GM12864 (cell line): ENCODE measurements at regions not wholly inside any gene's neighbourhood (a gene's known extent, or its start where the extent isn't known, plus 50 kb on each side); places are given as distances from the start of the nearest gene placed in this dataset.

ENCODE experiments used
- DNase-seq: peaks from one replicate; pipeline ENCODE4 v3.0.0-alpha.2; 2011; ENCODE audit warnings: low read depth
- H3K4me3 ChIP-seq: 2 replicates; pipeline ENCODE4 v1.5.1; 2011; ENCODE audit warnings: mild to moderate bottlenecking, low read depth, low read length, control low read depth
- CTCF ChIP-seq: IDR thresholded peaks from 2 replicates; pipeline ENCODE4 v1.5.1; 2011; ENCODE audit warnings: low read depth, mild to moderate bottlenecking, moderate library complexity, low read length, control low read depth, inconsistent platforms; ENCODE audit errors: missing control alignments

DNA sequence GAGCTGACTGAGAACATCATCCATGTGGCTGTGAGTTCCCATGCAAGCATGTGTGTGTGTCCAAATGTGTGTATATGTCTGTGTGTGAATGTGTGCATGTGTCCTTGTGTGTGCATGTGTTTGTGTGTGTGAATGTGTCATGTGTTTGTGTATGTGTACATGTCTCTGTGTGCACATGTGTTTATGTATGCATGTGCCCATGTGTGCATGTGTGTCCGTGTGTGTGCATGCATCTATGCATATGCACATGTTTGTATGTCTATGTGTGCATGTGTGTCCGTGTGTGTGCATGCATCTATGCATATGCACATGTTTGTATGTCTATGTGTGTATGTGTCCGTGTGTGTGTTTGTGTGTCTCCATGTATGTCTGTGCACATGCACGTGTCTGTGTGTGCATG is 99.7 kb downstream of the LBH start:
- no peak for DNase-seq
- no peak for TF ChIP-seq CTCF
- no peak overlapping the region for H3K4me3 ChIP-seq

GRCh38 chr2:30331869-30332268 is 100.5 kb downstream of the LBH start:
- no peak for TF ChIP-seq CTCF
- H3K4me3 ChIP-seq, result no peak overlapping the region
- DNase-seq, result no peak

DNA sequence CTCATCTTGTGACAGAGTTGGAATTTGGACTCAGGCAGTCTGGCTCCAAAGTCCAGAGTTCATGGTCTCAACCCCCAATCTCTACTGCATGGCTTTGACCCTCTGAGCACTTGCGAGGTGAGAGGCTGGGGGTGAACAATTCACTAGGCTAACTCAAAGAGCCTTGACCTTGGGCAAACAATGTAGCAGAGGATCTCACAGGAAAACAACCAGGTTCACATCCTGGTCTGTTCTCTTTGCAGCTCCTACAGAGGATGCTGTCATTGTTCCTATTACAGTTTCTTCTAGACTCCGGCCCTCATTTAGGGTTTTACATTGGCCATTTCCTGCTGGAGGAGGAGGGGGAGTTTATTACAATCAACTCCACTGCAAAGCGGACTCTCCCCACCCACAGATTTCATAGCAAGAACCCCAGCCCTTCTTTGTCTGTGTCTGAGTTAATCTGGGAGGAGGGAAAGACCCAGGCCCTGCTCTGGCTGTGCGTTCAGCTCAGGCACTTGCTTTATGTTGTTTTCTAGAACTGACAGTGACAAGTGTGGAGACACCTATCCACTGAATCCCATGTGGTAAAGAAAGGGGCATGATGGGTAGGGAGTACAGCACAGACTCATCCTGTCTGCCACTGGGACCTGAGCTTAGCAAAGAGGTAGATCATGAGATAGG is 101.6 kb downstream of the LBH start:
- peak; percentile 41 for DNase-seq
- H3K4me3 ChIP-seq, result no peak overlapping the region
- no peak for TF ChIP-seq CTCF

GRCh38 chr2:30334762-30335363 is 103.5 kb downstream of the LBH start:
- DNase-seq, result no peak
- H3K4me3 ChIP-seq, result no peak overlapping the region
- TF ChIP-seq CTCF, result peak; percentile 25

DNA sequence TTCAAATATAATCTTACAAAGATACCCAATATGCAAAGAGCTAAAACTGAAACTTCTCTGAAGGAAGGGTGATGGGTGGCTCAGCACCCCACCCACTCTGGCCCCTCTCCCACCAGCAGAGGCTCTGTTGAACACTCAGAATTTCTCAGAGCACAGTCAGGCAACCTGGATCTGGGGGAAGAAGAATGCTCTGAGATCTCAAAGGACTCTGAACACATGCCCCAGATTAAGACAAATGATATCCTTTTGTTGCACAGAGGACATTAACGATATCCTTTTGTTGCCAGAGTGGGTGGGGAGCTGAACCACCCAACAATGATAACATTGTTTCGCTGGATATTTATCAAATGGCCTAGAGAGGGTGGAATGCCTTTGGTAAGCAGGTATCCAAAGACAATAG is 104.8 kb downstream of the LBH start:
- DNase-seq, result peak; percentile 30
- TF ChIP-seq CTCF, result peak; percentile 7
- H3K4me3 ChIP-seq, result peak overlapping the region; percentile 39; the same call in 1 of the 2 replicates

GRCh38 chr2:30336978-30337841 is 105.9 kb downstream of the LBH start:
- TF ChIP-seq CTCF, result no peak
- DNase-seq, result peak; percentile 94

More at GRCh38 chr2:30336978-30337841, 105.9 kb downstream of the LBH start:
- peak overlapping the region; percentile 39 for H3K4me3 ChIP-seq
